ENCODE measurements at regions not wholly inside any gene's neighbourhood (a gene's known extent, or its start where the extent isn't known, plus 50 kb on each side); places are given as distances from the start of the nearest gene placed in this dataset.

DNA sequence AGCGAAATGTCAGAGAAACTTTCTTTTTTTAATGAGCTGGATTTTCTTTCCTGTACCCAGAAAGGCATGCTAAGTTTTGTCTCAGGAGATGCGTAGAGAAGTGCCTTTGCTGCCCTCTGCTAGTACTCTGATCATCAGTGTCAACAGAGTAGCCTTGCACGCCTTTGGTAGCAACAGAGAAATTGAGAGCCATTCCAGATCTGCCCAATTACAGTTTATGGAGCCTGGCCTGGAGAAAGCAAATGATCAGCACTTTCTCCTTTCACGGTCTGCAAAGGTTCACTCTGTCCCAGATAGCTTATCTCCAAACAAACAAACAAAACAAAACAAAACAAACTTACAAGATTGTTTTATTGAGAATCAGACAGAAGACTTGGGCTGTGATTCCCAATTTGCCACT lies 792.8 kb upstream of the PIK3C3 start:
- Histone ChIP-seq H3K4me2 (ENCODE audit: low read length) (no peak overlapping the region), H3K27me3 (ENCODE audit: insufficient read depth, low read length) (no peaks in the 10 kb centered on the region), H4K20me1 (ENCODE audit: insufficient read depth, low read length) (no peaks in the 10 kb centered on the region), H3K27ac (ENCODE audit: low read depth, low read length) (no peak overlapping the region), H3K4me3 (ENCODE audit: insufficient read depth, low read depth, low read length) (no peak overlapping the region), H3K9ac (ENCODE audit: low read length) (no peak overlapping the region), H3K9me3 (ENCODE audit: insufficient read depth, low read depth, low read length) (no peaks in the 10 kb centered on the region), H3K36me3 (ENCODE audit: insufficient read depth, low read length) (no peaks in the 10 kb centered on the region), H3K4me1 (ENCODE audit: insufficient read depth, low read length) (no peaks in the 10 kb centered on the region), H3K79me2 (ENCODE audit: insufficient read depth, low read length) (no peaks in the 10 kb centered on the region), H2AFZ (ENCODE audit: low read depth, low read length) (no peak overlapping the region)
- no peaks in the 10 kb centered on the region for H3K9me3 Mint-ChIP-seq (ENCODE audit: unreplicated experiment)
- no peak for FAIRE-seq
- no peak overlapping the region for H3K27ac Mint-ChIP-seq (ENCODE audit: unreplicated experiment)
- no peaks in the 10 kb centered on the region for H3K4me1 Mint-ChIP-seq (ENCODE audit: low read depth, unreplicated experiment)
- no peak for DNase-seq (ENCODE audit: low read depth)
- H3K36me3 Mint-ChIP-seq (ENCODE audit: low read depth, unreplicated experiment): no peaks in the 10 kb centered on the region
- no peaks in the 10 kb centered on the region for H3K27me3 Mint-ChIP-seq (ENCODE audit: low read depth, unreplicated experiment)
- TF ChIP-seq EZH2 (IDR thresholded peaks at IDR 0.05; ENCODE audit: insufficient read depth, low read length): no peak
- TF ChIP-seq, protein P1, sequence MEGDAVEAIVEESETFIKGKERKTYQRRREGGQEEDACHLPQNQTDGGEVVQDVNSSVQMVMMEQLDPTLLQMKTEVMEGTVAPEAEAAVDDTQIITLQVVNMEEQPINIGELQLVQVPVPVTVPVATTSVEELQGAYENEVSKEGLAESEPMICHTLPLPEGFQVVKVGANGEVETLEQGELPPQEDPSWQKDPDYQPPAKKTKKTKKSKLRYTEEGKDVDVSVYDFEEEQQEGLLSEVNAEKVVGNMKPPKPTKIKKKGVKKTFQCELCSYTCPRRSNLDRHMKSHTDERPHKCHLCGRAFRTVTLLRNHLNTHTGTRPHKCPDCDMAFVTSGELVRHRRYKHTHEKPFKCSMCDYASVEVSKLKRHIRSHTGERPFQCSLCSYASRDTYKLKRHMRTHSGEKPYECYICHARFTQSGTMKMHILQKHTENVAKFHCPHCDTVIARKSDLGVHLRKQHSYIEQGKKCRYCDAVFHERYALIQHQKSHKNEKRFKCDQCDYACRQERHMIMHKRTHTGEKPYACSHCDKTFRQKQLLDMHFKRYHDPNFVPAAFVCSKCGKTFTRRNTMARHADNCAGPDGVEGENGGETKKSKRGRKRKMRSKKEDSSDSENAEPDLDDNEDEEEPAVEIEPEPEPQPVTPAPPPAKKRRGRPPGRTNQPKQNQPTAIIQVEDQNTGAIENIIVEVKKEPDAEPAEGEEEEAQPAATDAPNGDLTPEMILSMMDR (IDR thresholded peaks at IDR 0.05; ENCODE audit: insufficient read depth, low read depth, low read length): no peak
- H3K4me3 Mint-ChIP-seq (ENCODE audit: unreplicated experiment): no peak overlapping the region

DNA sequence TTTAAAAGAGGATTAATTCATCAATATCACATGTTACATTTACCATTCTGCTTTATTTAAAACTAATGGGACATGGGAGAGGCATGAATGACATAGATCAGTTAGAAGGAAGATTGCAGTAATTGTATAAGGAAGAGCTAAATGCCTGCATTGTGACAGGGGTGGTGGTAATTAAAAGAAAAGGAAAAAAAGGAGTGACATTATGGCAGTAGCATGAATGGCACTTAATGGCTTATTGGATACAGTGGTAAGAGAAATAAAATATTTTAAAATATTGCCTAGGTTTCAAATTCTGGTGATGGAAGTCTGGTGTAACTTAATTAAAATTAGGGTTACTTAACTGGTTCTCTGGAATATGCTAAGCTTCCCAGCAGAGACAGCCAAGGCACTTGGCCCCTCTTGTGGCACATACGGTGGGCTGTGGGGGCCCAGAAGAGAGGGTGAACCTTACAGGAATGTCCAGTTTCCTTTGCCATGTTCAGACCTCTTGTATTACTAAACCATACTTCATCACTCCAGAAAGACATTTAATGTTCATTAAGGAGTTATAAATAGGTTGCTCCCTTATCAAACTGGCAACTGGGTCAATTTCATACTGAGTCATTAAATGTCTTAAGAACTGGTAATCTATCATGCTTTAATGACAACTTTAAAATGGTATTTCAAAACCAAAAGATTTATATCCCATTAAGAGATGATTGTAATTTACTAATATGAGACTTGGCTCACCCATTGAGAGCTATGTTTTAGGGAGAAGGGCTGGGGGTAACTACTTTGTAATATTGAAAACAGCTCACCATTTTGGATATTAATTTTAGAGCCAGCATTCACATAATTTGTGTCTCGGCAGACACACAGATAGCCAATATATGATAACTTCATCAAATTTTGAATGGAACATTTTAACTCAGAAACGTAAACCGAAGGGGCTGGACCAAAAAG lies 798.9 kb upstream of the PIK3C3 start:
- H3K4me3 ChIP-seq (ENCODE audit: insufficient read depth, low read depth, low read length): no peak overlapping the region
- no peaks in the 10 kb centered on the region for H3K36me3 Mint-ChIP-seq (ENCODE audit: low read depth, unreplicated experiment)
- no peak overlapping the region for H3K27ac ChIP-seq (ENCODE audit: low read depth, low read length)
- no peaks in the 10 kb centered on the region for H3K27me3 Mint-ChIP-seq (ENCODE audit: low read depth, unreplicated experiment)
- H3K4me1 Mint-ChIP-seq (ENCODE audit: low read depth, unreplicated experiment): no peaks in the 10 kb centered on the region
- no peak for FAIRE-seq
- H3K9ac ChIP-seq (ENCODE audit: low read length): no peak overlapping the region
- no peaks in the 10 kb centered on the region for H3K79me2 ChIP-seq (ENCODE audit: insufficient read depth, low read length)
- H3K4me3 Mint-ChIP-seq (ENCODE audit: unreplicated experiment): no peak overlapping the region
- H3K4me2 ChIP-seq (ENCODE audit: low read length): no peak overlapping the region
- no peak overlapping the region for H3K27ac Mint-ChIP-seq (ENCODE audit: unreplicated experiment)
- no peaks in the 10 kb centered on the region for H3K9me3 ChIP-seq (ENCODE audit: insufficient read depth, low read depth, low read length)
- no peaks in the 10 kb centered on the region for H3K4me1 ChIP-seq (ENCODE audit: insufficient read depth, low read length)
- H3K9me3 Mint-ChIP-seq (ENCODE audit: unreplicated experiment): no peaks in the 10 kb centered on the region
- no peak for DNase-seq (ENCODE audit: low read depth)
- no peaks in the 10 kb centered on the region for H3K36me3 ChIP-seq (ENCODE audit: insufficient read depth, low read length)
- H3K27me3 ChIP-seq (ENCODE audit: insufficient read depth, low read length): no peaks in the 10 kb centered on the region
- no peak overlapping the region for H2AFZ ChIP-seq (ENCODE audit: low read depth, low read length)
- H4K20me1 ChIP-seq (ENCODE audit: insufficient read depth, low read length): no peaks in the 10 kb centered on the region
- TF ChIP-seq EZH2 (IDR thresholded peaks at IDR 0.05; ENCODE audit: insufficient read depth, low read length): no peak
- TF ChIP-seq, protein P1 (IDR thresholded peaks at IDR 0.05; ENCODE audit: insufficient read depth, low read depth, low read length): no peak

DNA sequence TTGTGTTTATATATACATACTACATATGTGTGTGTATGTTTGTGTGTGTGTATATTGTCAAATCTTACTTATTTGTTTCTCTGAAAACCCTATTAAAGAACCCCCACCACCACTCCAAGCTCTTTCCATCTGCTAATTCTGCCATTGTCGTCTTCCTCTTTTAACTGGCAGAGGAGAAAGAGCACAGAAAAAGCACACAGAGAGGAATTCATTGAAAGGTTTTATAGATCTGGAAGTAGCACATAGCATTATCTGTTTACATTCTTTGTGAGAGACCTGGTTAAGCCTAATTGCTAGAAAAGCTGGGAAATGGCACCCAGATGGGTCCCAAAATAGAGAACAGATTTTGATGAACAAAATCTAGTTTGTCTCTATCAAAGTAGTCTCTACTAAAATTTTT lies 800.0 kb upstream of the PIK3C3 start:
- Mint-ChIP-seq H3K27me3 (ENCODE audit: low read depth, unreplicated experiment) (no peaks in the 10 kb centered on the region), H3K9me3 (ENCODE audit: unreplicated experiment) (no peaks in the 10 kb centered on the region), H3K36me3 (ENCODE audit: low read depth, unreplicated experiment) (no peaks in the 10 kb centered on the region), H3K27ac (ENCODE audit: unreplicated experiment) (no peak overlapping the region), H3K4me1 (ENCODE audit: low read depth, unreplicated experiment) (no peaks in the 10 kb centered on the region), H3K4me3 (ENCODE audit: unreplicated experiment) (no peak overlapping the region)
- DNase-seq (ENCODE audit: low read depth): no peak
- Histone ChIP-seq H3K4me3 (ENCODE audit: insufficient read depth, low read depth, low read length) (no peak overlapping the region), H3K27me3 (ENCODE audit: insufficient read depth, low read length) (no peaks in the 10 kb centered on the region), H3K79me2 (ENCODE audit: insufficient read depth, low read length) (no peaks in the 10 kb centered on the region), H3K36me3 (ENCODE audit: insufficient read depth, low read length) (no peaks in the 10 kb centered on the region), H2AFZ (ENCODE audit: low read depth, low read length) (no peak overlapping the region), H3K27ac (ENCODE audit: low read depth, low read length) (no peak overlapping the region), H3K9ac (ENCODE audit: low read length) (no peak overlapping the region), H3K4me1 (ENCODE audit: insufficient read depth, low read length) (no peaks in the 10 kb centered on the region), H4K20me1 (ENCODE audit: insufficient read depth, low read length) (no peaks in the 10 kb centered on the region), H3K9me3 (ENCODE audit: insufficient read depth, low read depth, low read length) (no peaks in the 10 kb centered on the region), H3K4me2 (ENCODE audit: low read length) (no peak overlapping the region)
- no peak for FAIRE-seq
- TF ChIP-seq EZH2 (IDR thresholded peaks at IDR 0.05; ENCODE audit: insufficient read depth, low read length): no peak
- TF ChIP-seq, protein P1 (IDR thresholded peaks at IDR 0.05; ENCODE audit: insufficient read depth, low read depth, low read length): no peak
